ENCODE measurements at regions not wholly inside any gene's neighbourhood (a gene's known extent, or its start where the extent isn't known, plus 50 kb on each side); places are given as distances from the start of the nearest gene placed in this dataset.
"Not testable (repeated sequence)": the region's sequence is repeated elsewhere in the genome, so short reads cannot be mapped to it uniquely, and the experiment has no call there.

DNA sequence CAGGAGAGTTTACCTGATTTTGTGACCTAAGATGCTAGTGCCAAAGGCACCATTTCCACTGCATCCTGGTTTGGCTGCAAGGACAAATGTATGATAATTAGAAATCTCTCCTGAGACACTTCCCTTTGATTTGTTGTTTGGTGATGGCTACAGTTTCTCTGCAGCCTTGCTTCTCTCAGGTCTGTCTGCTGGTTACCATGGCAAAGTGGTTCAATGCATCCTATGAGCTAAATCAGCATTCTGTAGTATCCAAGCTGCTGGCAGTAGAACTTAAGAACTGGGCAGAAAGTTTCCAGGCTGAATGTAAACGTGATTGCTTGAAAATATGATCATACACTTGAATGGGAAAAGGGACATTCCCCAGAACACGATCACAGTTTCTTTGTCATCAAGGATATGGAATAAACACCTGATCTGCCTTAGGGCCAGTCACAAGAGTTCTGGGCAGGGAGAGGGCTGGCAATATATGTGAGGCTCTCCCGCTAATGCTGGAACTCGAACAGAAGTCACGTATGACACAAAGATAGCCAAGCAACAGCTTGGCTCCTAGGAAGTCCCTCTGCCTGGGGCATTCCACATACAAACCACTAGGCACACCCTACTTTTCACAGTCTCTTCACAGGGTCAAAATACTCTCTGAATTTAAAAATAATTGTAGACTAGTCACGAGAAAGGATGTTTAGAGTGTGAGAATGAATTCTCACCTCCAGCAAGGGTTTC, 138.1 kb upstream of the GRAMD2B start:
- no peak for DNase-seq (ENCODE audit: low read depth in 2 of 2)

DNA sequence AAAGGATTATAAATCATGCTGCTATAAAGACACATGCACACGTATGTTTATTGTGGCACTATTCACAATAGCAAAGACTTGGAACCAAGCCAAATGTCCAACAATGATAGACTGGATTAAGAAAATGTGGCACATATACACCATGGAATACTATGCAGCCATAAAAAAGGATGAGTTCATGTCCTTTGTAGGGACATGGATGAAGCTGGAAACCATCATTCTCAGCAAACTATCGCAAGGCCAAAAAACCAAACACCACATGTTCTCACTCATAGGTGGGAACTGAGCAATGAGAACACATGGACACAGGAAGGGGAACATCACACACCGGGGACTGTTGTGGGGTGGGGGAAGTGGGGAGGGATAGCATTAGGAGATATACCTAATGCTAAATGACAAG, 127.1 kb upstream of the GRAMD2B start:
- DNase-seq (ENCODE audit: low read depth in 2 of 2): not testable (repeated sequence)

DNA sequence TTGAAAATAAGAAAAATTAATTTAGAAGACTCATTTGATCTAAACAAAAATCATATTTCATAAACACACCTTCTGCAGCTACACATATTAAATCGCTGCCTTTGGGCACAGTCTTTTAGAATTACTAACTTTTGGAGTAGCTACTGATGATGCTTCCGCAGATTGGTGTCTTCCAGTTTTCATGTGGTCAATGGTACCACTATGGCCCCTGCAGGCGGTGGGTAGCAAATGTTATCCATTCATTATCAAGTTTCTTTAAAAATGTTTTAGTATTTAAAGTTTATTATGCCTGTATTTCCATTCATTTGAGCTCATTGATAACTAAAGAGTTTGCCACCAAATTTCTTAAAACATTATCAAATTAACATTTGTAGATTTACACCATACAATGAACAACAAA, 122.9 kb upstream of the GRAMD2B start:
- no peak for DNase-seq (ENCODE audit: low read depth in 2 of 2)

DNA sequence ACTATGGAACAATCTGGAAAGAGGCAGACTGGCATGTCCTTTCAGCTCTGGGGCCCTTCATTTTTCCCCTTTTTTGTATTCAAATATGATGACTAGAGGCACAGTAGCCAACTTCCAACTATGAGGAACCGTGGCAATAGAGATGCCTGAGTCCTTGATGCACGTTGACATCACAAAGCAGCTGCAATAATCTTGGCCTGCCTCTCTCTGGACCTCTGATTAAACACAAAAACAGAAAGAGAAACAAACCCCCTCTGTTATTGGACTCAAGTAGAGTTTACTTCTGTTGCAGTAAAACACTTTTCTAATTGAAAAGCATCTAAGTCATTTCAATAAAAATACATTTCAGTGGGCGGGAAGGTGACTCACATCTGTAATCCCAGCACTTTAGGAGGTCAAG, 122.2 kb upstream of the GRAMD2B start:
- no peak for DNase-seq (ENCODE audit: low read depth in 2 of 2)

DNA sequence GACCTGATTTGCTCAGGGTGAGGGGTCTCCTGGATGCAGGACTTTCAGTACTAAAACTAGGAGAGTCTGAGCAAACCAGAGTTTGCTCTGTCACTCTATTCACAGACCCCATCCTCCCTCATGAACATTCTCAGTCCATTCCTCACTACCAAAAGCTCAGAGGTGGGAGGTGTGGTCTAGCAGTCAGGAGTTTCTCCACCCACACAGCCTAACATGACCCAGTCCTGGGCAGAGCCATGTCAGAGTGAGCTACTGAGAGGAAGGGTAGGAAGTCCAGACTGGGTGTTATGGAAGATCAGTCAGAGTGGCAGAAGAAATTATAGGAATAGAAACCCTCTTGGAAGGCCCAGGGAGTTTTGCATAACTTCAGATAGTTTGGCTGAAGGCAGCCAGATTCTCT, 113.3 kb upstream of the GRAMD2B start:
- DNase-seq (ENCODE audit: low read depth in 2 of 2): no peak

DNA sequence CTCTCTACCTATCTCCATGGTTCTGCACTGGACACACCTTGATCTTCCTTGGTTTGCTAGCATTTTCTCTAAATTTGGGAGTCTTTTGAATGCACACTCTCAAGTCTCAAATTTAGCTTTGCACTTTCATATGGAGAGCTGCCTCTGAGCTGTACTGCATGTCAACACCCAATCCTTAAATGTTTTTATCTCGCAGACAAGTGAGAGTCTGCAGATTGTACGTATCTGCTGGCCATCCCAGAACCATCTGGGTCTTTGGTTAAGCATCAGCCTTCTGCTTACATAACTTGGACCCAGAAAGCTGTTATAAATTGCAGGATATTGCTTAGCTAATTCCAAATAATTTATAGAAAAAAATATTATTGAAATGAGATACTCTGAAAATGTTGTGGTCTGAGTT, 111.4 kb upstream of the GRAMD2B start:
- DNase-seq (ENCODE audit: low read depth in 2 of 2): no peak

DNA sequence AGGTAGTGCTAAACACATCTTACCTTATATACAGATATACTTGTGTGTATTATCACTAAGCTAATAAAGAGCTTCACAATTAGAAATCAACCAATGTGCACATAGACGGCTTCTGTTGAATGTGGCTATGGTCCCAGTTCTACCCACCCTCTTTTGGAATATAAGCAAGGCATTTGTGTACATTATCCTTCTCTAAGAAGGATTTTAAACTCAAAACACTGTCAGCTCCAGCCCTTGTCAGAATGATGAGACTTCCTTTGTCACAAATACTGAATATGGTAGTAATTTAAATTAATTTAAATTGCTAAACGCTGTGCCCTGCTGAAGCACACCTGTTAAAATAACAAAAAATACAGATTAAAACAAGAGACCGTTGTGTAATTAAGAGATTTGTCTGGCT, 107.9 kb upstream of the GRAMD2B start:
- DNase-seq (ENCODE audit: low read depth in 2 of 2): no peak

DNA sequence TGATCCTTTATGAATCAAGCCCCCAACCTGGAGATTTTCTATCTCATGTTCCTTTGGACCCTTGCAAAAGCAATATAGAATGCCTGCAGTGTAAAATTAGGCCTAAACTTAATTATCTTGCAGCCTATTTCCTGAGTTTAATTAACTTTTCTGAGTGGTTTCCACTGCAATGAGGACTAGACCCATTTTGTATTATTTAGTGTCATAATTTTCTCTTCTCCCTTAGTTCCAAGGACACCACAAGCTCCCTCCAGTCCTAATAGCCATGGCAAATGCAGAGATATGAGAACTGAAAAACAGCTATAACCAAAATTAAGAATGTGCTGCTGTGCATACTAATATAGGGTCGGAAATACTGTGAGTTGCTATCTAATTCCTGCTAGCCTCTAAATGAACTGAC, 90.9 kb upstream of the GRAMD2B start:
- no peak for DNase-seq (ENCODE audit: low read depth in 2 of 2)

DNA sequence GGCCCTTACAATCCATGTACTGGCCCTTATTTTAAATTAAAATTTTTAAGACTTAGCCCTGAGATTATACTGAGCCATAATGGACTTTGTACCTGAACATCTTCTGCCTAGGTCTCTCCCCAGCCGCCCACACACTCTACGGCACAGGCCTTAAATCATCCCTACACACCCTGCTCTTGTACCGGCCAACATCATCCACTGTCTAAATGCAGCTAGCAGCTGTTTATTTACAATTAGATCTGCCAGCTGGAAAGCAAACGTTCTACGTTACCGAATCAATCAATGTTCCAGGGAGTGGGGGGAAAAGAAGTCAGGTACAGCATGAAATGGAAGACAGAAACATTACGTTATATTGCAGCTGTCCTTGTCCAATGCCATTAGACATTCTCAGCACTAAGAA, 88.4 kb upstream of the GRAMD2B start:
- no peak for DNase-seq (ENCODE audit: low read depth in 2 of 2)

DNA sequence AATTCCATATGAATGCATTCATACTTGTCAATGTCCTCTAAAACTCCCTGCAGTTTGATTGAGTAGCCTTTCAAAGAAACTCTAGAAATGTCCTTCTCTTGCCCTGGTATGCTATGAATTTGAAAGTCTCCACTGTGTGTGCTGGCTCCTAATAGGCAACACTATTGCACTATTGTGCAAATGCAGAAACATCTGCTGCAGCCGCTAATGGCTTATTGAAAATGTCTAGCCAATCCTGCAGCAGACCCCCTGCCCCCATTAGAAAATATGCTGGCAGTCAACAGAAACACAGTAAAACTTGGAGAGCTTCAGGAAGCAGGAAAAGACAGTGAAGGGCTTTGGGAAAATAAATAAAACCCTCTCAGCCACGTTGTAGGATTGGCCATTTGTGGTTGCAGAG, 87.3 kb upstream of the GRAMD2B start:
- no peak for DNase-seq (ENCODE audit: low read depth in 2 of 2)

DNA sequence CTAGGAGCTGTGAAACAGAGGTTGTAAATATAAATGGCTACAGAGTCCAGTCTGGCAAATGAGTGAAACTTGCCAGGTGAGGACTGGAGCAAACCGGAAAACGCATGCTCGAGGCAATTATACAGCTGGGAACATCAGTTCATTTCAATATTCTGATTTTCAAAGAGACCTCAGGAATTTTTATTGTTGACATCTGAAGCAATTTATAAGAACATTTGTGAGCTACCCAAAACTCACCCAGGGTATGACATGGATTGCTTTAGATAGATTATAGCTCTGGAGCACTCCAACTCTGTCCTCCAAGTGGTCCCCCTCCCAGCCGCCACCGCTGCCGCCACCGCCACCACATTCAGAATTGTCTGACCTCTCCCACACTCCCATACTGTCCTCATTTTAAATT, 84.6 kb upstream of the GRAMD2B start:
- DNase-seq (ENCODE audit: low read depth in 2 of 2): no peak

DNA sequence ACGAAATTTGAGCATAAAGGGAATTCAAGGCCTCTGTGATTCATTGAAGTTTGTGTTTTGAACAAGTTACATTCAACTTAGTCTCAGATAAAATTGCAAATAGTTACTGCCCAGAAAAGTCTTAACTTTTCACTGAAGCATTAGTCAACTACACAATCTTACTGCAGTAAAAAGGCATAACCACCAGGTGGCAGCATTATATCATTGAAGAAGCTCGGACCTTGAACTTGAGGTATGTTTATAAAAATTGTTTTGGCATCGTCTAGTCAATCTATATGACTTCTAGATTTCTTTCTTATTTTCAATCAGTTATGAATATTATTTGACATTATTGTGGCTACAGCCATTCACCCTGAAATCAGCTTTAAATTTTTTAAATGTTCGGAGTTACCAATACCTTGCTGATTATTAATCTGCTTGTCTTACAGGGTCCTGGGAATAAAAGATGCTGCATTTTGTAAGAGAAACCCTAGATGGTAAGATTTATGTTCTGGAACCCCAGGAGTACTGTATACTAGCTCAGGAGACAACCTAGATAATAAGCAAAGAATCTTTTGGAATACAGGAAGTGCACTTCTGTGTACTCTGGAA, 83.9 kb upstream of the GRAMD2B start:
- DNase-seq (ENCODE audit: low read depth in 2 of 2): peak in 1 of 2 donors; percentile 5

DNA sequence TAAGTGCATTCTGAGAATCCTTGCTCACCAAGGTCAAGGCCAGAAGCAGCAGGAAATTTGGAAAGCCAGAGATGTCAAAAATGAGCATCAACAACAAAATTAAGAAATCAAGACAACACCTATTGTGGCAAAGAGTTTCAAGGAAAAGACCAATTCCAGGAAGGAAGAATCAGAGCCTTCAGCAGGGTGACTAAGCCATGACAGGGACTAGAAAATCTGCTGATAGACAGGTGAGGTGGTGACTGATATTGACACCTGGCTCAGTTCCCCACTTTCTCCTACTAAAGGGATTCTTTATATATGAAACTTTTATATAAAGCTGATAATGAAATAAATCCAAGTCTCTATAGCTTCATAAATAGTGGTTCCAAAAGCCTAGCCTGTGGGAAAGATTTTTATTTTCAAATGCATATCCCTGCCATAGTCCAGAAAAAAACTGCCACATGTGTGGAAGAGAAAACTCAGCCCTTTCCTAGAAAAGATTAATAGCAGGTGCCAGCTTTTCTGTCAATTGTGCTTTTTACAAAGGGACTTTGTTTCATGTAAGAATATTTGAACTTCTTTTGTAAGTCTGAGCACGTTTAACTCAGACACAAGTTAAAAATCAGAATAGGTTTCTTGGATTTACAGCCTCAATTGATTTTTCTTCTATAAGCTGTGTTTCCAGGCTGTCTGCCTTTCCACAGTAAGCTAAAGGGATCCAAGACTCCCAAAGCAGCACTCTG, 81.1 kb upstream of the GRAMD2B start:
- DNase-seq (ENCODE audit: low read depth in 2 of 2): no peak

DNA sequence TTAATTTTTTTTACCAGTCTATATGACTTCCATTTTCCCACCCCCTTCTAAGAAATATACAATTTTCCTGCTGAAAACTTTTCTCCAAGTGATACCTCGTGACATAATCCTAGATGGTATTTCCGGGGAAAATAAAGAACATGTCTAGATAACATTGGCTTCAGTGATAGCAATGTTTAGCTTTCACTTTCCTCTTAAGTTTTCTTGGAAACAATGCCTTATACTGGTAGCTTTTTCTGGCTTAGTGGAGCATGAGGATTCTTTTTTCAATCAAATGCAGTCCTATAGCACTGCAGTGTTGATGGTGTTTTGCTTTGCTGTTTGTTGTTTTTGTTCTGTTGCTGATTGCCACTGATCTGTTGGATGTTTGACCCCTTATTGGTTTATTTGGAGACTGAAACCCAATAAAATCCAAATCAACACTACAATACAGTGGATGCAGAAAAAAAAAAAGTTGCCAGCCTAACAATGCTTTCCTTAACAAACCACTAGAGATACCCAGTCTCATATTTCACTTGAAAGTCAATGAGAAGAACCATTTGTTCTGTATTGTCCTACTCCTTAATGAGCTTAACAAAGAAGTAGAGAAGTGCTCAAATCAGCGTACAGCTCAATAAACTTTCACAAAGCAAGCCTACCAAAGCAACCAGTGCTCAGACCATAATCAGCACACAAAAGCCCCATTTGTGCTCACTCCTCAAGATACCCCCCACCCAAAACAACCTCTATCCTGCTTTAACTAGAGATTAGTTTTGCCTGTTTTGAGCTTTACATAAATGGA, 74.2 kb upstream of the GRAMD2B start:
- no peak for DNase-seq (ENCODE audit: low read depth in 2 of 2)

DNA sequence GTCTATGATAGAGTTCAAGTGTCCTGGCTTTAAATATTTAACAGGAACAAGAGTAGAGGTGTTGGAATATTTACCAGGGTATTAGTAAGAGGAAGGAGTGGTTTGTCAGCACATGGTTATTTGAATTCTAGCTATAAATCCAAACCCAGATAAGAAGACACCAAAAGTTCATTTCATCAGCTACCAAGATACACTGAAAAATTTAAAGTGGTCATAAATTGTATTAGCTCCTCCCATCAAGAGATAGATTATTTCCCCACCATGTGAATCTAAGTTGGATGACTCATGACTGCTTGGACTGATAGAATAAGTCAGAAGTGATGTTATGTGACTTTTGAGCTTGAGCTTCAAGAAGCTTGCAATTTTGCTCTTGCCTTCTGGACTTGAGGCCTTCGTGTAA, 72.1 kb upstream of the GRAMD2B start:
- DNase-seq (ENCODE audit: low read depth in 2 of 2): no peak

DNA sequence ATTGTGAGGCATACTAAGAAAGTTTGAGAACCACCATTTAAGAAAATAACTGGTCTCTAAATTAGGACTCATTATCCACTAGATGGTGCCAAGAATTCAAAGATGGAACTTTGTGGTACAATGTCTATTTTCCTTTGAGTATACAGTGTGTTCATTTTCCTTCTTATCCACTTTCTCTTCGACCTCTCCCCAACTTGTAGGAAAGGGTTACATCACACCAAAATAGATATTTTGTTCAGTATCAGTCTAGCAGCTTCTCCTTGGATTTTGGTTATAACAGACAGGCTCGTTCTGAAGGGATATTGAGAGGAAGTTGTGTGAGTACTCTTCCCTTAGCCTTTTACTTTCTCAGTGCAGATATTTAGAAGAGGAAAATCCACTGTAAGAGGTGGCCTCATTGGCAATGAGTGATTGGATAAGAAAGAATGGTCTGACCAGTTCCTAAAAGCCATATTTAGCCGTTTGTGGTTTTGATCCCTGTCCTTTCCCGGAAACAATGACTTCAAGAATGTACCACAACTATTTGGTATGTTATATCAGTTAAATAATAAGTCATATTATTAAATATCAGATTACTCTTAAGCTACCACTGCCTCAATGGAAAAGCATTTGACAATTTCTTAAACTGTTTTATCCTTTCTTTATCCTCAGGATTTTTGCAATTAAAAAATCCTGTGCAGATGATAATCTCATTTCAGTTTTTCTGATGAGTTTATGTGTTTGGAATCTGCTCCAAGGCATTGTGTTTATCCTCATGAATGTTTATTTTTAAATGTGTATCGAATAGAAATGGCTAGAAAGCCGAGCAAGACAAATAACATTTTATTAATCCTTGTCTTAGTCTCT, 69.0 kb upstream of the GRAMD2B start:
- DNase-seq (ENCODE audit: low read depth in 2 of 2): no peak

DNA sequence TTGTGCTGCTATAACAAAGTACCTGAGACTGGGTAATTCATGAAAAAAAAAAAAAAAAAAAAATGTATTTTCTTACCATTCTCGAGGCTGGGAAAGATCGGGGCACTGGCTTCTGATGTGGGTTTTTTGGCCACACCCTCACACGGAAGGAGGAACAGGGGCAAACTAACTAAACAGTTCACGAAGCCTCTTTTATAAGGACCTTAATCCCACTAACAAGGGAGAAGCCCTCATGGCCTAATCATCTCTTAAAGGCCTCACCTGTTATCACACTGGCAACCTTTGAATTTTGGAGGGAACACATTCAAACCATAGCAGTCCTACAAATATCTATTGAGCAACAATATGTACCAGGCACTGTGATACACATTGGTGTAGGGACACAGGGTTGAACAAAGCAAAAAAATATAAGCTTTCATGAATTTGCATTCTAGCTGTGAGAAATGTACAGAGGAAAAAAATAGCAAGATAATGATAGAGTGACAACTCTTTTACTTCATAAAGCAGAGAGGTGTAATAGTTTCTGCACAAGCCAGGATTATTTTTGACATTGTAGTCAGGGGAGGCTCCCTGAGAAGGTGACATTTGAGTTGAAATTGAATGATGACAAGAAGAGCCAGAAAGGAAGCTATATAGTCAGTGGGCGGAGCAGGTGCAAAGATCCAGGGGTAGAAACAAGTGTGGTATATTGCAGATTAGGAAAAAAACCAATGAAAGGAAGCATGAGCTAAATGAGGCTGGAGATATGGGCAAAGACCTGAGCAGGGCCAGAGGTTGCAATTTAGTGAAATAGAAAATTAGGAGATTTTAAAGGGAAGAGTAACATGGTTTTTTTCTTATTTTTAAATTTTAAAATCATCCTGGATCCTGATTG, 68.1 kb upstream of the GRAMD2B start:
- no peak for DNase-seq (ENCODE audit: low read depth in 2 of 2)

DNA sequence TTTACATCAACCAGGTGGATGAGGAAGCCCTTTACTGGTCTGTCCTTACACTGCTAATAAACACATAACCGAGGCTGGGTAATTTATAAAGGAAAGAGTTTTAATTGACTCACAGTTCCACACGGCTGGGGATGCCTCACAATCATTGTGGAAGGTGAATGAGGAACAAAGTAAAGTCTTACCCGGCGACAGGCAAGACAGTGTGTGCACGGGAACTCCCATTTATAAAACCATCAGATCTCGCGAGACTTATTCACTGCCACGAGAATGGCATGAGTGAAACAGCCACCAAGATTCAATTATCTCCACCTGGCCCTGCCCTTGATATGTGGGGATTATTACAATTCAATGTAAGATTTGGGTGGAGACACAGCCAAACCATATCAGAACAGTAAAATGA, 67.3 kb upstream of the GRAMD2B start:
- no peak for DNase-seq (ENCODE audit: low read depth in 2 of 2)

DNA sequence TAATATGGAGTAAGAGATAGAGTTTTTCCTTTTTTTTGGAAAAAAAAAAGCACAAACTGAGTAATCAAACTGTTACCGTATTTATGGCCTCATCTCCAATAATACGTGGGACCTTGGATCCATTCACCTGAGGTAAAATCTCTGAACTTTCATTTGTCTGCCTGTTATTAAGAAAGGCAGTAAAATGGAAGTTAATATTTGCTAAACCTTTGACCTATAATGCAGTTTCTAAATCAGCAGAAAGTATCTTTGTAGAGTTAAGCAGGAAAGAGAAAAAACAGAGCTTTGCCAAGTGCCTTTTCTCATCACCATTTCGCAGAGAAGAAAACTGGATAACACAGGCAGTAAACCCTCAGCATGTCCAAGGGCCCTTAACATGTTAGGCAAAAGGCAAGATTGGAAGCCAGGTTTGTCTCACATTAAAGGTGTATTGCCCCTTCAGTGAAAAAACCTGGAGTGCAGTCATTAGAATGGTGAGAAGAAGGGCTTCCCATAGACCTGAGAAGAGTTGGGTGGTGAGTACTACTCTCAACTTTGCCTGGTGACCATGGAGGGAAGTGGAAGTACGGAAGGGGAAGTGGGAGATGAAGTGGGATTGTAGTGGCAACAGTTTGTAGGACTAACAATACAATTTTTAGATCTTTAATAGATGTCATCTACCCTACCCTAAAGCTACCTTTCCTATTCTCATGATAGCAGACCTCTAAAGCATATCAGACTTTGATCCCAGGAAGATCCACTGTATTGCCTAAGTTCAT, 65.4 kb upstream of the GRAMD2B start:
- DNase-seq (ENCODE audit: low read depth in 2 of 2): no peak

DNA sequence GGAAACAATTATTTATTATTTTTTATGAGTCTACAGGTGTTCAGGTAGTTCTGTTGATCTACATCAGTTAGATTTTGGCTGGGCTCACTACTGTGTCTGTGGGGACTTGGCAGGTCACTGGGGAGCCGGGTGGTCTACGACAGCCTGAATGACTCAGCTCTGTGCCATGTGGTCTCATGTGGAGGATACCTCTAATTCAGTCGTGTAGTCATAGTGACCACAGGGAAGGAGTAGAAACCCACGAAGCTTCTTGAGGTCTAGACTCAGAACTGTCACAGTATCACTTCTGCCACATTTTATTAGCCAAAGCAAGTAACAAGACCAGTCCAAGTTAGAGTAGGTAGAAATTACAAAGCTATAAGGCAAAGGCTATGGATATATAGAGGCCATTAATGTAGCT, 64.7 kb upstream of the GRAMD2B start:
- no peak for DNase-seq (ENCODE audit: low read depth in 2 of 2)
